ENCODE measurements at regions not wholly inside any gene's neighbourhood (a gene's known extent, or its start where the extent isn't known, plus 50 kb on each side); places are given as distances from the start of the nearest gene placed in this dataset.

DNA sequence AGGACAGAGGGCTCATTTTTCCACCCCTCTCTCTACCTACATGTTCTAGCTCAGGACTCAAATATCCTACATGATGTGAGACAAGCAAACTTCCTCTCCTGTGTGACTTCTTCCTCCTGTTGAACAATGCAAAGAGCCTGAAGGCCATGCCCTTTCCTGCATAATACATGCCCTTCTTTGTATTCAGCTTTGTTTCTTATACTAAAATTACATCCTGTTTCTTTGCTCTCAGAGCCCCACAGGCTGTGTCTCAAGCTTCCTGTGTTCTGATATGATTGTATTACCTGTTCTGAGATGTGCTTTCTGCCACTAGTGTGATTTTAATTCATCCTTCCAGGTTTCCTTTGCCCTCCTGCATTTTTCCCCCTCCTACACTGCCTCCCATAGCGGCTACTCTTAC, 166.4 kb upstream of the AFF2 start:
- no peak for TF ChIP-seq CTCF (IDR thresholded peaks at IDR 0.05; ENCODE audit: insufficient read depth, low read depth, low read length)
- no peak for TF ChIP-seq EZH2 (IDR thresholded peaks at IDR 0.05; ENCODE audit: insufficient read depth, low read length)
